ENCODE measurements at regions not wholly inside any gene's neighbourhood (a gene's known extent, or its start where the extent isn't known, plus 50 kb on each side); places are given as distances from the start of the nearest gene placed in this dataset.

- peaks cover 3% of the 10 kb centered on the region for H3K9me3 Mint-ChIP-seq
- no peak for TF ChIP-seq CTCF (IDR thresholded peaks at IDR 0.05)
- no peaks in the 10 kb centered on the region for H3K36me3 Mint-ChIP-seq (ENCODE audit: low read depth)
- H3K4me3 Mint-ChIP-seq, result no peak overlapping the region
- peak overlapping the region; percentile 84 for H3K27ac Mint-ChIP-seq
- H3K27me3 Mint-ChIP-seq (ENCODE audit: low read depth, poor library complexity), result peaks cover 19% of the 10 kb centered on the region
- peaks cover 67% of the 10 kb centered on the region for H3K4me1 Mint-ChIP-seq
- DNase-seq, result no peak
Measured at GRCh38 chr2:555164-555922, 121.9 kb downstream of the TMEM18 start.

- Mint-ChIP-seq H3K27me3 (ENCODE audit: low read depth, poor library complexity) (peaks cover 15% of the 10 kb centered on the region), H3K36me3 (ENCODE audit: low read depth) (no peaks in the 10 kb centered on the region), H3K27ac (no peak overlapping the region), H3K9me3 (peaks cover 3% of the 10 kb centered on the region), H3K4me1 (peaks cover 68% of the 10 kb centered on the region), H3K4me3 (no peak overlapping the region)
- no peak for TF ChIP-seq CTCF (IDR thresholded peaks at IDR 0.05)
- DNase-seq, result peak; percentile 51
Measured at GRCh38 chr2:554444-554843, 122.8 kb downstream of the TMEM18 start.

- Mint-ChIP-seq H3K27ac (no peak overlapping the region), H3K4me1 (peaks cover 68% of the 10 kb centered on the region), H3K36me3 (ENCODE audit: low read depth) (no peaks in the 10 kb centered on the region), H3K4me3 (no peak overlapping the region), H3K9me3 (no peaks in the 10 kb centered on the region), H3K27me3 (ENCODE audit: low read depth, poor library complexity) (peaks cover 2% of the 10 kb centered on the region)
- DNase-seq, result no peak
- no peak for TF ChIP-seq CTCF (IDR thresholded peaks at IDR 0.05)
Measured at GRCh38 chr2:552906-553305, 124.3 kb downstream of the TMEM18 start.

- Mint-ChIP-seq H3K4me3 (no peak overlapping the region), H3K27me3 (ENCODE audit: low read depth, poor library complexity) (peaks cover 2% of the 10 kb centered on the region), H3K9me3 (no peaks in the 10 kb centered on the region), H3K4me1 (peaks cover 63% of the 10 kb centered on the region), H3K36me3 (ENCODE audit: low read depth) (no peaks in the 10 kb centered on the region), H3K27ac (no peak overlapping the region)
- DNase-seq, result peak; percentile 34
- no peak for TF ChIP-seq CTCF (IDR thresholded peaks at IDR 0.05)
Measured at GRCh38 chr2:551621-552020, 125.6 kb downstream of the TMEM18 start.

- TF ChIP-seq CTCF (IDR thresholded peaks at IDR 0.05), result no peak
- H3K4me1 Mint-ChIP-seq, result peaks cover 56% of the 10 kb centered on the region
- no peaks in the 10 kb centered on the region for H3K9me3 Mint-ChIP-seq
- H3K27me3 Mint-ChIP-seq (ENCODE audit: low read depth, poor library complexity), result peaks cover 2% of the 10 kb centered on the region
- H3K4me3 Mint-ChIP-seq, result no peak overlapping the region
- H3K36me3 Mint-ChIP-seq (ENCODE audit: low read depth), result no peaks in the 10 kb centered on the region
- DNase-seq, result no peak
- H3K27ac Mint-ChIP-seq, result no peak overlapping the region
Measured at GRCh38 chr2:550860-551567, 126.2 kb downstream of the TMEM18 start.

All from nephron progenitor cell (in vitro differentiated cells).